ENCODE measurements at regions not wholly inside any gene's neighbourhood (a gene's known extent, or its start where the extent isn't known, plus 50 kb on each side); places are given as distances from the start of the nearest gene placed in this dataset.

- TF ChIP-seq FOSL2 (IDR thresholded peaks at IDR 0.05; ENCODE audit: borderline replicate concordance, low read depth): no peak
- TF ChIP-seq, protein P1, sequence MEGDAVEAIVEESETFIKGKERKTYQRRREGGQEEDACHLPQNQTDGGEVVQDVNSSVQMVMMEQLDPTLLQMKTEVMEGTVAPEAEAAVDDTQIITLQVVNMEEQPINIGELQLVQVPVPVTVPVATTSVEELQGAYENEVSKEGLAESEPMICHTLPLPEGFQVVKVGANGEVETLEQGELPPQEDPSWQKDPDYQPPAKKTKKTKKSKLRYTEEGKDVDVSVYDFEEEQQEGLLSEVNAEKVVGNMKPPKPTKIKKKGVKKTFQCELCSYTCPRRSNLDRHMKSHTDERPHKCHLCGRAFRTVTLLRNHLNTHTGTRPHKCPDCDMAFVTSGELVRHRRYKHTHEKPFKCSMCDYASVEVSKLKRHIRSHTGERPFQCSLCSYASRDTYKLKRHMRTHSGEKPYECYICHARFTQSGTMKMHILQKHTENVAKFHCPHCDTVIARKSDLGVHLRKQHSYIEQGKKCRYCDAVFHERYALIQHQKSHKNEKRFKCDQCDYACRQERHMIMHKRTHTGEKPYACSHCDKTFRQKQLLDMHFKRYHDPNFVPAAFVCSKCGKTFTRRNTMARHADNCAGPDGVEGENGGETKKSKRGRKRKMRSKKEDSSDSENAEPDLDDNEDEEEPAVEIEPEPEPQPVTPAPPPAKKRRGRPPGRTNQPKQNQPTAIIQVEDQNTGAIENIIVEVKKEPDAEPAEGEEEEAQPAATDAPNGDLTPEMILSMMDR (IDR thresholded peaks at IDR 0.05): no peak
- no peak for TF ChIP-seq EZH2phosphoT487 (IDR thresholded peaks at IDR 0.05; ENCODE audit: borderline replicate concordance, low read depth)
- TF ChIP-seq EP300 (IDR thresholded peaks at IDR 0.05; ENCODE audit: borderline replicate concordance in 1 of 2, low read depth in 1 of 2, low read length in 1 of 2): no peak
- TF ChIP-seq POLR2AphosphoS5 (IDR thresholded peaks at IDR 0.05; ENCODE audit: low read depth, low read length): no peak
- TF ChIP-seq, protein P2, sequence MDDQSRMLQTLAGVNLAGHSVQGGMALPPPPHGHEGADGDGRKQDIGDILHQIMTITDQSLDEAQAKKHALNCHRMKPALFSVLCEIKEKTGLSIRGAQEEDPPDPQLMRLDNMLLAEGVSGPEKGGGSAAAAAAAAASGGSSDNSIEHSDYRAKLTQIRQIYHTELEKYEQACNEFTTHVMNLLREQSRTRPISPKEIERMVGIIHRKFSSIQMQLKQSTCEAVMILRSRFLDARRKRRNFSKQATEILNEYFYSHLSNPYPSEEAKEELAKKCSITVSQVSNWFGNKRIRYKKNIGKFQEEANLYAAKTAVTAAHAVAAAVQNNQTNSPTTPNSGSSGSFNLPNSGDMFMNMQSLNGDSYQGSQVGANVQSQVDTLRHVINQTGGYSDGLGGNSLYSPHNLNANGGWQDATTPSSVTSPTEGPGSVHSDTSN (IDR thresholded peaks at IDR 0.05): no peak
- TF ChIP-seq RAD21 (IDR thresholded peaks at IDR 0.05; ENCODE audit: low read length): no peak
Measured at GRCh38 chr2:221657806-221658205, 85.7 kb upstream of the EPHA4 start.
